ENCODE measurements at regions not wholly inside any gene's neighbourhood (a gene's known extent, or its start where the extent isn't known, plus 50 kb on each side); places are given as distances from the start of the nearest gene placed in this dataset.

- TF ChIP-seq POLR2A (IDR thresholded peaks at IDR 0.05), result peak; percentile 27 to 54
- no peak for TF ChIP-seq CTCF (IDR thresholded peaks at IDR 0.05)
Observed at GRCh38 chr3:124634210-124635168, 95.8 kb upstream of the UMPS start.

Data from Peyer's patch (tissue), 4 donors.